ENCODE measurements at regions not wholly inside any gene's neighbourhood (a gene's known extent, or its start where the extent isn't known, plus 50 kb on each side); places are given as distances from the start of the nearest gene placed in this dataset.
"Not testable (repeated sequence)": the region's sequence is repeated elsewhere in the genome, so short reads cannot be mapped to it uniquely, and the experiment has no call there.

- DNase-seq (ENCODE audit: low read depth) = no peak
These were observed 114.1 kb downstream of the C9orf152 start for GRCh38 chr9:110093871-110094270.

GRCh38 chr9:110095161-110095595 lies 112.8 kb downstream of the C9orf152 start:
- no peak for DNase-seq (ENCODE audit: low read depth)

- no peak for DNase-seq (ENCODE audit: low read depth)
These were observed 112.2 kb downstream of the C9orf152 start for GRCh38 chr9:110095776-110096175.

- DNase-seq (ENCODE audit: low read depth) = not testable (repeated sequence)
These were observed 111.3 kb downstream of the C9orf152 start for GRCh38 chr9:110096674-110097073.

- no peak for DNase-seq (ENCODE audit: low read depth)
These were observed 108.5 kb downstream of the C9orf152 start for GRCh38 chr9:110099236-110100095.

GRCh38 chr9:110101531-110102161 lies 106.3 kb downstream of the C9orf152 start:
- no peak for DNase-seq (ENCODE audit: low read depth)

GRCh38 chr9:110103257-110103656 lies 104.7 kb downstream of the C9orf152 start:
- no peak for DNase-seq (ENCODE audit: low read depth)

- no peak for DNase-seq (ENCODE audit: low read depth)
These were observed 103.6 kb downstream of the C9orf152 start for GRCh38 chr9:110104261-110104809.

- no peak for DNase-seq (ENCODE audit: low read depth)
These were observed 102.9 kb downstream of the C9orf152 start for GRCh38 chr9:110105107-110105506.

GRCh38 chr9:110106661-110107060 lies 101.3 kb downstream of the C9orf152 start:
- DNase-seq (ENCODE audit: low read depth) = no peak

- no peak for DNase-seq (ENCODE audit: low read depth)
These were observed 98.4 kb downstream of the C9orf152 start for GRCh38 chr9:110109333-110110092.

GRCh38 chr9:110110154-110110553 lies 97.8 kb downstream of the C9orf152 start:
- DNase-seq (ENCODE audit: low read depth) = no peak

GRCh38 chr9:110111868-110112267 lies 96.1 kb downstream of the C9orf152 start:
- no peak for DNase-seq (ENCODE audit: low read depth)

GRCh38 chr9:110112792-110113191 lies 95.2 kb downstream of the C9orf152 start:
- DNase-seq (ENCODE audit: low read depth) = no peak

- no peak for DNase-seq (ENCODE audit: low read depth)
These were observed 93.7 kb downstream of the C9orf152 start for GRCh38 chr9:110114086-110114858.

GRCh38 chr9:110114859-110115201 lies 93.1 kb downstream of the C9orf152 start:
- no peak for DNase-seq (ENCODE audit: low read depth)

GRCh38 chr9:110115341-110115820 lies 92.6 kb downstream of the C9orf152 start:
- no peak for DNase-seq (ENCODE audit: low read depth)

GRCh38 chr9:110115826-110116542 lies 92.0 kb downstream of the C9orf152 start:
- DNase-seq (ENCODE audit: low read depth) = no peak

GRCh38 chr9:110116543-110116885 lies 91.4 kb downstream of the C9orf152 start:
- DNase-seq (ENCODE audit: low read depth) = no peak

GRCh38 chr9:110121170-110121569 lies 86.8 kb downstream of the C9orf152 start:
- DNase-seq (ENCODE audit: low read depth) = no peak
